Neutrophil (primary cell): ENCODE measurements at regions not wholly inside any gene's neighbourhood (a gene's known extent, or its start where the extent isn't known, plus 50 kb on each side); places are given as distances from the start of the nearest gene placed in this dataset.

Experiments used
- H3K27ac ChIP-seq: fragments of 200-600 bp; sonication (generic); 2 replicates; pipeline ENCODE4 v1.5.1; 2016; ENCODE audit warnings: mild to moderate bottlenecking, moderate library complexity
- H3K27me3 ChIP-seq: fragments of 200-600 bp; sonication (generic); 2 replicates; pipeline ENCODE4 v1.6.0; 2016; ENCODE audit warnings: mild to moderate bottlenecking
- H3K36me3 ChIP-seq: fragments of 200-600 bp; sonication (generic); 2 replicates; pipeline ENCODE4 v1.5.1; 2017
- H3K4me1 ChIP-seq, 2 experiments: fragments of 200-600 bp in 1 of 2; sonication (generic) in 1 of 2; 1 replicate in 1 of 2; 2 replicates in 1 of 2; pipeline versions ENCODE4 v1.5.1 to v1.6.1; 2013 to 2016; ENCODE audit warnings: low read depth in 1 of 2, low read length in 1 of 2, mild to moderate bottlenecking in 1 of 2, moderate library complexity in 1 of 2; ENCODE audit not compliant: control insufficient read depth in 1 of 2, insufficient read depth in 1 of 2
- H3K4me3 ChIP-seq, 2 experiments: fragments of 200-600 bp in 1 of 2; sonication (generic) in 1 of 2; 1 replicate in 1 of 2; 2 replicates in 1 of 2; pipeline ENCODE4 v1.5.1; 2013 to 2016; ENCODE audit warnings: low read depth in 1 of 2, low read length in 1 of 2, mild to moderate bottlenecking in 1 of 2, moderate library complexity in 1 of 2
- H3K9me3 ChIP-seq: fragments of 200-600 bp; sonication (generic); 2 replicates; pipeline ENCODE4 v1.5.1; 2016
- TF ChIP-seq, protein P1 (sequence below): fragments of 200-600 bp; sonication (generic); IDR thresholded peaks from 2 replicates; pipeline ENCODE4 v1.5.1; 2016; ENCODE audit warnings: antibody characterized with exemption

DNA sequence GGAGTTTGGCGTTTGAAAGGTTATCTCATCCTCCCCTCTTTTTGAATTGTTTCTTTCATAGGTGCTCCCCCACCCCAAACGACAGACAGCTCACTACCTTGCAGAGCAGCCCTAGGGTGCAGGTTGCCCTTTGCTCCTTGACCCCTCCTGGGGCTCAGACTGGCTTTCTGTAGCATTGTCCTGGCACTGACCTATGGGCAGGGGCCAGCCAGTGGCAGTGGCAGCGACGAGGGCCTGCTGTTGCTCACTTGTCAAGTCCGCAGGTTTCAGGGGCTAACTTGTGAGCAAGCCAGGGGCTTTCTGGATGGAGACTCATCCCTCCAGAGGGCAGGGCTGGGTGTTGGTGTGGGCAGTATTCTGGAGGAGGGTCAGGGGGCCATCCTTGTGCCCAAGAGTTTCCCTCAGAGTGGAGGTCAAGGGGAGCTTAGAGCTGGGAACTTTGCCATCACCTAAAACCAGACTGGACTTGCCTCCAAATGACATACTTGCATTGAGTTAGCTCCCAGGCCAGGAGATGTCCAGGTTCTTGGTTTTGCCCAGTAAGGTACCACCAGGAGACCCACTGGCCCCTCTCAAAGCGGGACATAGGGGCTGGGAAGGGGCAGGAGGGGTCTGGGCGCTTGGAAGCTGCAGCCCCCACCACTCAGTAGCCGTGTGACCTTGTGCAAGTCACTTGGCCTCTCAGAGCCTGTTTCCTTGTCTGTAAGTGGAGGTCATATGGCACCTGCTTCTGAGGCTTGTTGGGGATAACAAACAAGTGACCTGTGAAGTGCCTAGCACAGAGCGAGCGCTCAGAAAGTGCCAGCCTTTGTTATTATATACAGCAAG is 53.5 kb upstream of the CDKN2AIPNL start:
- Histone ChIP-seq H3K4me3 (peak overlapping the region; percentile 65 to 80), H3K9me3 (no peaks in the 10 kb centered on the region), H3K36me3 (no peaks in the 10 kb centered on the region), H3K27me3 (no peaks in the 10 kb centered on the region), H3K4me1 (peaks cover 20% of the 10 kb centered on the region in 2 experiments), H3K27ac (peak overlapping the region; percentile 89)
- TF ChIP-seq, protein P1, sequence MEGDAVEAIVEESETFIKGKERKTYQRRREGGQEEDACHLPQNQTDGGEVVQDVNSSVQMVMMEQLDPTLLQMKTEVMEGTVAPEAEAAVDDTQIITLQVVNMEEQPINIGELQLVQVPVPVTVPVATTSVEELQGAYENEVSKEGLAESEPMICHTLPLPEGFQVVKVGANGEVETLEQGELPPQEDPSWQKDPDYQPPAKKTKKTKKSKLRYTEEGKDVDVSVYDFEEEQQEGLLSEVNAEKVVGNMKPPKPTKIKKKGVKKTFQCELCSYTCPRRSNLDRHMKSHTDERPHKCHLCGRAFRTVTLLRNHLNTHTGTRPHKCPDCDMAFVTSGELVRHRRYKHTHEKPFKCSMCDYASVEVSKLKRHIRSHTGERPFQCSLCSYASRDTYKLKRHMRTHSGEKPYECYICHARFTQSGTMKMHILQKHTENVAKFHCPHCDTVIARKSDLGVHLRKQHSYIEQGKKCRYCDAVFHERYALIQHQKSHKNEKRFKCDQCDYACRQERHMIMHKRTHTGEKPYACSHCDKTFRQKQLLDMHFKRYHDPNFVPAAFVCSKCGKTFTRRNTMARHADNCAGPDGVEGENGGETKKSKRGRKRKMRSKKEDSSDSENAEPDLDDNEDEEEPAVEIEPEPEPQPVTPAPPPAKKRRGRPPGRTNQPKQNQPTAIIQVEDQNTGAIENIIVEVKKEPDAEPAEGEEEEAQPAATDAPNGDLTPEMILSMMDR, result no peak

DNA sequence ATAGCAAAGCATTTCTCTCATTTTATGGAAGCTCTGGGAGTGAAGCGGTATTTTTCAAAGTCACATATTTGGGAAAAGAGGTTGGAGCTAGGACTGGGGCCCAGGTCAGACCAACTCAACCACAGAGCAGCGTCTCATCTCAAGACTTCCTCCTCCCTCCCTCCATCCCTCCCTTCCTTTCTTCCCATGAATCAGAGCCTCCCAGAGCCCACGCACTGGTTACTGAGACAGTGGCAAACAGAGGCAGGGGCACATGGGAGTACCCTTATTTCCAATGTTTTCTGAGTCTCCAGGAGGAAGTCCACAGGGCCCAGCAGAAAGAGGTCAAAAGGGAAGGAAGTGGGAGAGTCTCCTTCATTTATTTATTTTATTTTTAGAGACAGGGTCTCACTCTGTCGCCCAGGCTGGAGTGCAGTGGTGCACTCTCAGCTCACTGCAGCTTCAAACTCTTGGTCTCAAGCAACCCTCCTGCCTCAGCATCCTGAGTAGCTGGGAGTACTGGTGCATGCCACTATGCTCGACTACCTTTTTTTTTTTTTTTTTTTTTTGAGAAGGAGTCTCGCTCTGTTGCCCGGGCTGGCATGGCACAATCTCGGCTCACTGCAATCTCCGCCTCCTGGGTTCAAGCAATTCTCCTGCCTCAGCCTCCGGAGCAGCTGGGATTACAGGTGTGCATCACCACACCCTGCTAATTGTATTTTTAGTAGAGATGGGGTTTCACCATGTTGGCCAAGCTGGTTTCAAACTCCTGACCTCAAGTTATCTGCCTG is 52.5 kb upstream of the CDKN2AIPNL start:
- no peak overlapping the region for H3K4me3 ChIP-seq
- H3K9me3 ChIP-seq, result no peaks in the 10 kb centered on the region
- H3K4me1 ChIP-seq, result peaks cover 20% of the 10 kb centered on the region in 2 experiments
- H3K36me3 ChIP-seq, result no peaks in the 10 kb centered on the region
- H3K27ac ChIP-seq, result no peak overlapping the region
- TF ChIP-seq, protein P1, result no peak
- no peaks in the 10 kb centered on the region for H3K27me3 ChIP-seq

DNA sequence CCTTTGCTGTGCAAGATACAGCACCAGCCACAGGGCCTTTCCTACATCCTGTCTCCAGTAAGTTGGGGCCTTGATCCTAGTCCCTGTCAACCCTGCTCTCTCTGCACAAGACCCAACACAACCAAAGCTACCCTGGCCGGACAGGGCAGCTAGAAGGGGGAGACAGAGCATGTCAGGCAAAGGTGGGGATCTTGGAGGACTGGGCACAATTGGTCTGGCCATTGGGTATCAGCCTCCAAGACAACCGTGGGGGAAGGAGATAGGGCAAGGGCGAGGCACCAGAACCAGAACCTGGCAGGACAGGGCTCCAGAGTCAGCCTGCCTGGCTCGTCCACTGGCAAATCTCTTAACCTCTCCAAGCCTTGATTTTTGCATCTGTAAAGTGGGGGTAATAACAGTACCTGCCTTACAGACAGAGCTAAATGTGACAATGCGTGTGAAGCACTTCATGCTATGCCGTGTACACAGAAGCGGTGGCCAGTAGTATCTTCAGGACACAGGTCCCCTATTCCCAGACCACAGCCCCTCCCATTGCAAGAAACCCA is 51.6 kb upstream of the CDKN2AIPNL start:
- TF ChIP-seq, protein P1, result no peak
- no peak overlapping the region for H3K27ac ChIP-seq
- no peaks in the 10 kb centered on the region for H3K36me3 ChIP-seq
- no peaks in the 10 kb centered on the region for H3K9me3 ChIP-seq
- no peak overlapping the region for H3K4me3 ChIP-seq
- peaks cover 20% of the 10 kb centered on the region in 2 experiments for H3K4me1 ChIP-seq
- no peaks in the 10 kb centered on the region for H3K27me3 ChIP-seq

DNA sequence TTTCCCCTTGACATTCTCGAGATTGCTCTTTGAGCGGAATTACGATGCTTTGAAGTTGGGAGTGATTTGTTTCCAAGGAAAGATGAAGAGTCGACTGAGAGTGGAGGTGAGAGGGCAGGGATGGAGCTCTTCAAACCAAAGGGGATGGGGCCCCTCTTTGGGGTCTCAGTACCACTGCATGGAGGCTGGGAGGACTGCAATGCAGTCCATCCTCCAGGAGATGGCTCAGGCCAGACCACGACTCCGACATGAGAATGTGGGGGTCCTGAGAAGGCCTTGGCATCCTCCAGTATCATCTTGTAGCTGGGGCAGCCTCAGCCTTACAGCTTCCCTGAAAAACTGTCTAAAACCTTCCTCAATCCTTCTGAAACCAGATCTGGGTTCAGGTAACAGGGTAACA is 51.1 kb upstream of the CDKN2AIPNL start:
- peaks cover 20% of the 10 kb centered on the region in 2 experiments for H3K4me1 ChIP-seq
- H3K9me3 ChIP-seq, result no peaks in the 10 kb centered on the region
- TF ChIP-seq, protein P1, result no peak

DNA sequence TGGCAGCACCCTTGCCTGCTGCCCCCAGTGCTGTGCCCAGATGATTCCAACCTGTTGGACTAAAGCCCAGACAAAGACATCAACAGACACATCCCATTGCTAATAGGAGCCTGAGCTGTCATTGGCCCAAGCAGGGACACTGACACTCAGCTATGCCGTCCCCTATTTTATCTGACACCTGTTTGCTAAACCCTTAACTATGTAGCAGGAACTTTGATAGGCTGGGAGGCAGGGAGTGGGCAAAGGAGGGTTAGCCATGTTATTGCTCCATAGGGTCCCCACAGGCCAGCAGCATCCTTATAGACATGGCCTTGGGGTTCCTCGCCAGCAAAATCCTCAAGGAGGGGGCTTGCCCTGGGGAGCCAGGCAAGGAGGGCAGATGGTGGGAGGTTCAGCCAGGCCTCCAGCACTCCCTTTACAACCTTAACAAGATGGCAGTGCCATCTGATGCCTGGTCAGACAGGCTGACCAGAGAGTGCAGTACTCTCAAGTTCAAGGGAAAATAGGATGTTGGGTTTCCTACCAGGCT is 50.4 kb upstream of the CDKN2AIPNL start:
- TF ChIP-seq, protein P1, result no peak
- Histone ChIP-seq H3K27me3 (no peaks in the 10 kb centered on the region), H3K9me3 (no peaks in the 10 kb centered on the region), H3K4me1 (peaks cover 19 to 20% of the 10 kb centered on the region in 2 experiments), H3K27ac (no peak overlapping the region), H3K4me3 (no peak overlapping the region), H3K36me3 (no peaks in the 10 kb centered on the region)

More for the DNA sequence above, 51.1 kb upstream of the CDKN2AIPNL start:
- no peaks in the 10 kb centered on the region for H3K27me3 ChIP-seq
- H3K27ac ChIP-seq, result no peak overlapping the region
- H3K36me3 ChIP-seq, result no peaks in the 10 kb centered on the region
- H3K4me3 ChIP-seq, result no peak overlapping the region
